ENCODE measurements at regions not wholly inside any gene's neighbourhood (a gene's known extent, or its start where the extent isn't known, plus 50 kb on each side); places are given as distances from the start of the nearest gene placed in this dataset.

GRCh38 chr11:45576461-45577215 lies 88.8 kb downstream of the CHST1 start:
- Histone ChIP-seq H2AFZ (ENCODE audit: low read depth, low read length) (no peak overlapping the region), H4K20me1 (ENCODE audit: insufficient read depth, low read length) (no peaks in the 10 kb centered on the region), H3K4me3 (ENCODE audit: low read depth in 1 of 2, low read length in 2 of 2) (no peak overlapping the region), H3K36me3 (ENCODE audit: insufficient read depth, low read length) (no peaks in the 10 kb centered on the region), H3K27me3 (ENCODE audit: insufficient read depth, low read length, poor library complexity) (peaks cover 7% of the 10 kb centered on the region), H3K9ac (ENCODE audit: low read depth, low read length) (no peak overlapping the region), H3K4me2 (ENCODE audit: insufficient read depth, low read length) (no peak overlapping the region), H3K4me1 (ENCODE audit: insufficient read depth, low read length) (no peaks in the 10 kb centered on the region), H3K79me2 (ENCODE audit: insufficient read depth, low read length) (no peaks in the 10 kb centered on the region), H3K27ac (ENCODE audit: low read length) (no peak overlapping the region), H3K9me3 (ENCODE audit: insufficient read depth, low read length, severe bottlenecking) (no peaks in the 10 kb centered on the region)
- ATAC-seq (ENCODE audit: insufficient read depth, low read depth) = no peak
- no peak for TF ChIP-seq CTCF (IDR thresholded peaks at IDR 0.05; ENCODE audit: borderline replicate concordance, extremely low read depth, low read length, poor library complexity, severe bottlenecking)
- TF ChIP-seq EZH2 (IDR thresholded peaks at IDR 0.05; ENCODE audit: borderline replicate concordance, low read depth, low read length, severe bottlenecking) = no peak
- no peak for DNase-seq

GRCh38 chr11:45573728-45574127 lies 91.7 kb downstream of the CHST1 start:
- Histone ChIP-seq H2AFZ (ENCODE audit: low read depth, low read length) (no peak overlapping the region), H3K79me2 (ENCODE audit: insufficient read depth, low read length) (no peaks in the 10 kb centered on the region), H3K4me2 (ENCODE audit: insufficient read depth, low read length) (no peak overlapping the region), H3K4me3 (ENCODE audit: low read depth in 1 of 2, low read length in 2 of 2) (no peak overlapping the region), H3K9me3 (ENCODE audit: insufficient read depth, low read length, severe bottlenecking) (no peaks in the 10 kb centered on the region), H3K27me3 (ENCODE audit: insufficient read depth, low read length, poor library complexity) (peaks cover 4% of the 10 kb centered on the region), H3K27ac (ENCODE audit: low read length) (no peak overlapping the region), H3K9ac (ENCODE audit: low read depth, low read length) (no peak overlapping the region), H4K20me1 (ENCODE audit: insufficient read depth, low read length) (no peaks in the 10 kb centered on the region), H3K36me3 (ENCODE audit: insufficient read depth, low read length) (no peaks in the 10 kb centered on the region), H3K4me1 (ENCODE audit: insufficient read depth, low read length) (no peaks in the 10 kb centered on the region)
- TF ChIP-seq CTCF (IDR thresholded peaks at IDR 0.05; ENCODE audit: borderline replicate concordance, extremely low read depth, low read length, poor library complexity, severe bottlenecking) (no peak), EZH2 (IDR thresholded peaks at IDR 0.05; ENCODE audit: borderline replicate concordance, low read depth, low read length, severe bottlenecking) (no peak)
- no peak for ATAC-seq (ENCODE audit: insufficient read depth, low read depth)
- DNase-seq = no peak

- Histone ChIP-seq H3K9me3 (ENCODE audit: insufficient read depth, low read length, severe bottlenecking) (no peaks in the 10 kb centered on the region), H3K9ac (ENCODE audit: low read depth, low read length) (no peak overlapping the region), H3K27me3 (ENCODE audit: insufficient read depth, low read length, poor library complexity) (peaks cover 4% of the 10 kb centered on the region), H2AFZ (ENCODE audit: low read depth, low read length) (no peak overlapping the region), H4K20me1 (ENCODE audit: insufficient read depth, low read length) (no peaks in the 10 kb centered on the region), H3K4me1 (ENCODE audit: insufficient read depth, low read length) (no peaks in the 10 kb centered on the region), H3K4me2 (ENCODE audit: insufficient read depth, low read length) (no peak overlapping the region), H3K79me2 (ENCODE audit: insufficient read depth, low read length) (no peaks in the 10 kb centered on the region), H3K27ac (ENCODE audit: low read length) (no peak overlapping the region), H3K4me3 (ENCODE audit: low read depth in 1 of 2, low read length in 2 of 2) (no peak overlapping the region), H3K36me3 (ENCODE audit: insufficient read depth, low read length) (no peaks in the 10 kb centered on the region)
- DNase-seq = no peak
- no peak for ATAC-seq (ENCODE audit: insufficient read depth, low read depth)
- TF ChIP-seq EZH2 (IDR thresholded peaks at IDR 0.05; ENCODE audit: borderline replicate concordance, low read depth, low read length, severe bottlenecking) = no peak
- no peak for TF ChIP-seq CTCF (IDR thresholded peaks at IDR 0.05; ENCODE audit: borderline replicate concordance, extremely low read depth, low read length, poor library complexity, severe bottlenecking)
Measured at GRCh38 chr11:45572354-45573123, 92.9 kb downstream of the CHST1 start.

All from DND-41 (cell line).